ENCODE measurements at regions not wholly inside any gene's neighbourhood (a gene's known extent, or its start where the extent isn't known, plus 50 kb on each side); places are given as distances from the start of the nearest gene placed in this dataset.

DNA sequence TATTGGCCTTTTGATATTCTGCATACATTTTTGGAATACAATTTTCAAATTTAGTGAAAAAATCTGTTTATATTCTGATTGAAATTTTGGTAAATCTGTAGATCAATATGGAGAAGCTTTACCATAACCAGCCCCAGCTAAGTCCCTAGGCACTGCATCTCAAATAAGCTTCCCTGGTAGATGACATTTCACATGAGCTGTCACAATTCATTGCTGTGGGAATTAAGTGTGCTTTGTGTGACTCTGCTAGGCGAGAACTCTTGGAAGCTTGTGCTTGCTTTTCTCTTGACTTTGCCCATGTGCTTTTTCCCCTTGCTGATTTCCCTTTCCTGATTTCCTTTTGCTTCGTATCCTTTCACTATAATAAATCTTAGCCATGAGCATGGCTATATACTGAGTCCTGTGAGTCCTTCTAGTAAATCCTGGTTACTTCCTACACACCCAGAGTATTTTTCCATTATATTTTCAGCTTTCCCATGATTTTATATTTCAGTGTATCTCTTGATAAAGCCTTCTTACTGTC is 166.5 kb upstream of the MMS22L start:
- H3K27me3 ChIP-seq (ENCODE audit: insufficient read depth, low read depth) = no peaks in the 10 kb centered on the region
- no peak overlapping the region for H3K27ac ChIP-seq
- H3K4me3 ChIP-seq (IDR thresholded peaks at IDR 0.05; ENCODE audit: insufficient read depth, low read depth, low read length) = no peak overlapping the region
- no peak overlapping the region for H2AFZ ChIP-seq (ENCODE audit: low read depth)
- H3K36me3 ChIP-seq (ENCODE audit: insufficient read depth) = no peaks in the 10 kb centered on the region
- H3K79me2 ChIP-seq (ENCODE audit: insufficient read depth, low read depth) = no peaks in the 10 kb centered on the region
- no peak overlapping the region for H3K4me2 ChIP-seq
- TF ChIP-seq, protein P1, sequence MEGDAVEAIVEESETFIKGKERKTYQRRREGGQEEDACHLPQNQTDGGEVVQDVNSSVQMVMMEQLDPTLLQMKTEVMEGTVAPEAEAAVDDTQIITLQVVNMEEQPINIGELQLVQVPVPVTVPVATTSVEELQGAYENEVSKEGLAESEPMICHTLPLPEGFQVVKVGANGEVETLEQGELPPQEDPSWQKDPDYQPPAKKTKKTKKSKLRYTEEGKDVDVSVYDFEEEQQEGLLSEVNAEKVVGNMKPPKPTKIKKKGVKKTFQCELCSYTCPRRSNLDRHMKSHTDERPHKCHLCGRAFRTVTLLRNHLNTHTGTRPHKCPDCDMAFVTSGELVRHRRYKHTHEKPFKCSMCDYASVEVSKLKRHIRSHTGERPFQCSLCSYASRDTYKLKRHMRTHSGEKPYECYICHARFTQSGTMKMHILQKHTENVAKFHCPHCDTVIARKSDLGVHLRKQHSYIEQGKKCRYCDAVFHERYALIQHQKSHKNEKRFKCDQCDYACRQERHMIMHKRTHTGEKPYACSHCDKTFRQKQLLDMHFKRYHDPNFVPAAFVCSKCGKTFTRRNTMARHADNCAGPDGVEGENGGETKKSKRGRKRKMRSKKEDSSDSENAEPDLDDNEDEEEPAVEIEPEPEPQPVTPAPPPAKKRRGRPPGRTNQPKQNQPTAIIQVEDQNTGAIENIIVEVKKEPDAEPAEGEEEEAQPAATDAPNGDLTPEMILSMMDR (conservative IDR thresholded peaks at IDR 0.05; ENCODE audit: low read depth, low read length) = no peak
- no peaks in the 10 kb centered on the region for H3K4me1 ChIP-seq (ENCODE audit: low read depth, poor library complexity, severe bottlenecking)
- H3K9ac ChIP-seq = no peak overlapping the region
- no peaks in the 10 kb centered on the region for H4K20me1 ChIP-seq (ENCODE audit: insufficient read depth)

DNA sequence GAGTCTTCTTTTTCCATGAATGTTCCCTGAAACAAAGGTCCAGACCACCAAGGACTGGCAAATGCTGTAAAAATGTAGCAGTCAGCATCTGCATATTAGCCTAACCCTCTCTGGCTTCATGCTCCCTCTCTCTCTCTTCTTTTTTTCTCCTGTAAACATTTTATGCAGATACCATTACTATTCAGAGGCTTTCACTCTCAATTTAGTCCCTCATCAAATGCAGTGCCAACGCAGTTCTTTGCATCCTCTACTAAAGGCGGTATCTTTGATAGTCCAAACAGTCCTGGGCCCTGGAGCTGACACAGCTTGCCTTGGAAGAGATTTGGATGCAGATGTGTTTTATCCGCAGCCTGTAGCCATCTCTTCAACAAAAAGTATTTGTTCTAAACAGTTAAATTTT is 167.1 kb upstream of the MMS22L start:
- Histone ChIP-seq H4K20me1 (ENCODE audit: insufficient read depth) (no peaks in the 10 kb centered on the region), H2AFZ (ENCODE audit: low read depth) (no peak overlapping the region), H3K9ac (no peak overlapping the region), H3K27ac (no peak overlapping the region), H3K36me3 (ENCODE audit: insufficient read depth) (no peaks in the 10 kb centered on the region), H3K79me2 (ENCODE audit: insufficient read depth, low read depth) (no peaks in the 10 kb centered on the region), H3K4me1 (ENCODE audit: low read depth, poor library complexity, severe bottlenecking) (no peaks in the 10 kb centered on the region), H3K4me2 (no peak overlapping the region), H3K27me3 (ENCODE audit: insufficient read depth, low read depth) (no peaks in the 10 kb centered on the region), H3K4me3 (IDR thresholded peaks at IDR 0.05; ENCODE audit: insufficient read depth, low read depth, low read length) (no peak overlapping the region)
- TF ChIP-seq, protein P1 (conservative IDR thresholded peaks at IDR 0.05; ENCODE audit: low read depth, low read length) = no peak

DNA sequence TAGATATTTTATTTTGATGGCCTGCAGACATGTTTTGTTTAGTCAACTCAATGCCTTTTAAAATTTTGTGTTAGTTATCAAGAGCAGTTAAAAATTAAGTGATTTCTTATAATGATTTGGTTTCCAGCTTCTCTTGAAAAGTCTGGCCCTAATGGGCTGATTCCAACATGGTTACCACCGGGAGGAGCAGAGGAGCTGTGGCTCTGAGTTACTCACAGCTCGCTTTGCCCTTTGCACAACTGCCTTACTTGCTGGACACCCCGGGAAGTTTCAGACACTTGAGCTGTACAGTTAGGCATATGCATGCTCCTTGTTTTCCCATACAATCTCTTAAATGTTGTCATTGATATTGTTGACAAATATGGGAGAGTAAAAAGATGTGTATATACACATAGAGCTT is 173.1 kb upstream of the MMS22L start:
- Histone ChIP-seq H2AFZ (ENCODE audit: low read depth) (no peak overlapping the region), H3K4me3 (IDR thresholded peaks at IDR 0.05; ENCODE audit: insufficient read depth, low read depth, low read length) (no peak overlapping the region), H3K9ac (no peak overlapping the region), H3K27ac (no peak overlapping the region), H3K36me3 (ENCODE audit: insufficient read depth) (no peaks in the 10 kb centered on the region), H3K4me2 (no peak overlapping the region), H3K4me1 (ENCODE audit: low read depth, poor library complexity, severe bottlenecking) (no peaks in the 10 kb centered on the region), H3K79me2 (ENCODE audit: insufficient read depth, low read depth) (no peaks in the 10 kb centered on the region), H4K20me1 (ENCODE audit: insufficient read depth) (no peaks in the 10 kb centered on the region), H3K27me3 (ENCODE audit: insufficient read depth, low read depth) (no peaks in the 10 kb centered on the region)
- TF ChIP-seq, protein P1 (conservative IDR thresholded peaks at IDR 0.05; ENCODE audit: low read depth, low read length) = no peak

DNA sequence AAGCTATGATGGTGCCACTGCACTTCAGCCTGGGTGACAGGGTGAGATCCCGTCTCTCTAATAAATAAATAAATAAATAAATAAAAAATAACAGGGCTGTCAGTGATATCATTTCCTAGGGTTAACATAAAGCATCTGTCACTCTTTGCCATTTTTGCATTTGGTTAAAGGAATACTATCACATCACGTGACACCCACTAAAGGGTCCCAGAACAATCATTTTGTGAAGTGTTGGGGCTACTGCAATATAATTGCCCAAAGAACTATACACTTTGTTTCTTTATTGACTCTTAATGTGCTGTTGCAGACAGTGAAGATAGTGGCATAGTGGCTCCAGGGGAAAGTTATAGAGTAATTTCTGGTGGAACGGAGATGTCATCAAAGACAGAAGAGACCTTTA is 176.5 kb upstream of the MMS22L start:
- Histone ChIP-seq H3K27ac (no peak overlapping the region), H4K20me1 (ENCODE audit: insufficient read depth) (no peaks in the 10 kb centered on the region), H3K79me2 (ENCODE audit: insufficient read depth, low read depth) (no peaks in the 10 kb centered on the region), H3K27me3 (ENCODE audit: insufficient read depth, low read depth) (no peaks in the 10 kb centered on the region), H3K36me3 (ENCODE audit: insufficient read depth) (no peaks in the 10 kb centered on the region), H3K4me3 (IDR thresholded peaks at IDR 0.05; ENCODE audit: insufficient read depth, low read depth, low read length) (no peak overlapping the region), H3K9ac (no peak overlapping the region), H2AFZ (ENCODE audit: low read depth) (no peak overlapping the region), H3K4me2 (no peak overlapping the region), H3K4me1 (ENCODE audit: low read depth, poor library complexity, severe bottlenecking) (no peaks in the 10 kb centered on the region)
- TF ChIP-seq, protein P1 (conservative IDR thresholded peaks at IDR 0.05; ENCODE audit: low read depth, low read length) = no peak

Measured in KMS-11 (cell line).